ENCODE measurements at regions not wholly inside any gene's neighbourhood (a gene's known extent, or its start where the extent isn't known, plus 50 kb on each side); places are given as distances from the start of the nearest gene placed in this dataset.

DNA sequence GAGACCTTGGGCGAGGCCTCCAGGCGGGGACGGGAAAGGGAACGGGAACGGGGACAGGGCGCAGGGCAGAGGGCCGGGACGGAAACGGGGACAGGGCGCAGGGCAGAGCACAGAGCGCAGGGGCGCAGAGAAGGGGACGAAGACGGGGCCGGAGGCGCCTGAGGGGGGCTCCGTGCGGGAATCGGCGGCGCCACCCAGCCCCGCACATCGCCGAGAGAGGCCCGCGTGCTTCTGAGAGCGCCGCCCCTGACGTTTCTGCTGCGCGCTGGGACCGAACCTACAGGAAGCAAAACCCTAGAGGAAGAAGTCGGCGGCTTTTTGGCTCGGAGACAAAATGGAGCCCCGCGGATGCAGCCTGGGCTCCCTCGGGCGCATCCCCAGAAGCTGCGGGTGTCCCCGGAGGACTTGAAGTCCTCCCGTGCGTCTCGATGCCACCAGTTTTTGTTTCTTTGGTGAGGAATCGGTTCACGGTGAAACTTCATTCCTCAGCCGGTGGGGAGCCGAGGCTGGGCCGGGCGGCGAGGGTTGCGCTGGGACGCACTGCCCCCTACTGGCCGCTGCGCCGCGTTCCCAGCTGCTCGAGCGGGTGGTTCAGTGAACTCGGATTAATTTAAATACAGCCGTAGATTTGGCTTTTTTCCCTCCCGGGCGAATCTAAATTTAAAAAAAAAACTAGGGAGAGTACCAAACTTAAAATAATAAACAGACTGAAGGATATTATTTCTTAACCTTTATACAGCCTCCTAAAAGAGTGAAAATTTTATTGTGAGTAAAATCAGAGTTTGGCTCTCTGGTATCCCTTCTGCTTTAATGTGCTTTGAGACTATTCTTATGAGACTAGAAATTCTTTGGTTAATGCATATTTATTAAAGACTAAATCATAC lies 350.0 kb upstream of the ARGLU1 start:
- Histone ChIP-seq H3K9ac (ENCODE audit: extremely low read depth, insufficient read length, low read length) (peak overlapping the region; percentile 83), H4K8ac (replicated peaks; ENCODE audit: insufficient read length, low read depth, low read length) (no peak overlapping the region), H3K27me3 (ENCODE audit: insufficient read depth, low read length) (no peaks in the 10 kb centered on the region), H4K20me1 (ENCODE audit: control insufficient read depth, insufficient read depth, insufficient read length) (no peaks in the 10 kb centered on the region), H2BK12ac (ENCODE audit: insufficient read length, low read depth, low read length) (peak overlapping the region; percentile 86), H2BK5ac (ENCODE audit: insufficient read length, low read length) (no peak overlapping the region), H2BK20ac (ENCODE audit: low read depth, low read length, poor library complexity, severe bottlenecking) (no peak overlapping the region), H2AFZ (ENCODE audit: low read length) (no peak overlapping the region), H3K9me3 (ENCODE audit: control insufficient read depth, low read depth, low read length) (no peaks in the 10 kb centered on the region), H3K14ac (ENCODE audit: insufficient read depth, low read length) (peak overlapping the region; percentile 100), H3K18ac (ENCODE audit: insufficient read length, low read depth, low read length) (peak overlapping the region; percentile 100), H4K91ac (ENCODE audit: insufficient read length, low read depth, low read length) (peak overlapping the region; percentile 82), H3K79me2 (ENCODE audit: insufficient read depth, low read length) (no peaks in the 10 kb centered on the region), H3K4me1 (ENCODE audit: insufficient read depth, low read length) (peaks cover 6% of the 10 kb centered on the region; the same call in 1 of the 2 replicates), H2AK5ac (ENCODE audit: insufficient read length, low read length) (no peak overlapping the region), H4K5ac (ENCODE audit: insufficient read length, low read depth, low read length) (peak overlapping the region; percentile 84), H3T11ph (ENCODE audit: low read length) (peak overlapping the region; percentile 41), H2BK15ac (ENCODE audit: low read depth, low read length) (0 out of 2 replicates have a peak overlapping the region, but pooled peaks have one; percentile 68), H3K56ac (ENCODE audit: insufficient read length, low read depth, low read length) (no peak overlapping the region), H3K79me1 (ENCODE audit: insufficient read depth, low read depth, low read length, poor library complexity, severe bottlenecking) (no peaks in the 10 kb centered on the region), H3K4ac (ENCODE audit: low read depth, low read length) (peak overlapping the region; percentile 22; the same call in 1 of the 2 replicates), H3K23ac (ENCODE audit: insufficient read length, low read depth, low read length) (no peak overlapping the region), H2BK120ac (ENCODE audit: low read depth, low read length, poor library complexity, severe bottlenecking) (peak overlapping the region; percentile 52), H3K23me2 (ENCODE audit: insufficient read length, low read depth, low read length, poor library complexity, severe bottlenecking) (peaks cover 6% of the 10 kb centered on the region), H3K27ac (ENCODE audit: insufficient read length, low read depth, low read length) (no peak overlapping the region), H3K4me2 (ENCODE audit: insufficient read depth, insufficient read length, low read length) (peak overlapping the region; percentile 55)
- TF ChIP-seq, protein P1, sequence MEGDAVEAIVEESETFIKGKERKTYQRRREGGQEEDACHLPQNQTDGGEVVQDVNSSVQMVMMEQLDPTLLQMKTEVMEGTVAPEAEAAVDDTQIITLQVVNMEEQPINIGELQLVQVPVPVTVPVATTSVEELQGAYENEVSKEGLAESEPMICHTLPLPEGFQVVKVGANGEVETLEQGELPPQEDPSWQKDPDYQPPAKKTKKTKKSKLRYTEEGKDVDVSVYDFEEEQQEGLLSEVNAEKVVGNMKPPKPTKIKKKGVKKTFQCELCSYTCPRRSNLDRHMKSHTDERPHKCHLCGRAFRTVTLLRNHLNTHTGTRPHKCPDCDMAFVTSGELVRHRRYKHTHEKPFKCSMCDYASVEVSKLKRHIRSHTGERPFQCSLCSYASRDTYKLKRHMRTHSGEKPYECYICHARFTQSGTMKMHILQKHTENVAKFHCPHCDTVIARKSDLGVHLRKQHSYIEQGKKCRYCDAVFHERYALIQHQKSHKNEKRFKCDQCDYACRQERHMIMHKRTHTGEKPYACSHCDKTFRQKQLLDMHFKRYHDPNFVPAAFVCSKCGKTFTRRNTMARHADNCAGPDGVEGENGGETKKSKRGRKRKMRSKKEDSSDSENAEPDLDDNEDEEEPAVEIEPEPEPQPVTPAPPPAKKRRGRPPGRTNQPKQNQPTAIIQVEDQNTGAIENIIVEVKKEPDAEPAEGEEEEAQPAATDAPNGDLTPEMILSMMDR (conservative IDR thresholded peaks at IDR 0.05), result peak; percentile 98
- H3K9me3 Mint-ChIP-seq, result no peaks in the 10 kb centered on the region
- H3K27me3 Mint-ChIP-seq (ENCODE audit: low read depth), result no peaks in the 10 kb centered on the region
- H3K27ac Mint-ChIP-seq, result peak overlapping the region; percentile 78 to 95 (median 94); a peak in 5 of 7 replicates
- H3K36me3 Mint-ChIP-seq (ENCODE audit: insufficient read depth in 1 of 3, low read depth in 3 of 3), result no peaks in the 10 kb centered on the region; a peak in 1 of 7 replicates
- WGBS (ENCODE audit: extremely low coverage, insufficient read length, low lambda C conversion rate), result no CpG with 5 or more reads among the region's 63 CpGs
- peak overlapping the region; percentile 67 to 76 for H3K4me3 Mint-ChIP-seq
- DNase-seq, result peak; percentile 81
- H3K4me1 Mint-ChIP-seq, result peaks cover 65 to 68% of the 10 kb centered on the region in 2 experiments

Data from H9 (cell line).